CD4-positive, alpha-beta T cell treated with Interleukin-4 for 4 hours (primary cell): ENCODE measurements at regions not wholly inside any gene's neighbourhood (a gene's known extent, or its start where the extent isn't known, plus 50 kb on each side); places are given as distances from the start of the nearest gene placed in this dataset.

Experiments
- DNase-seq: peaks from one replicate; pipeline ENCODE4 v3.0.0-alpha.2; 2020

DNA sequence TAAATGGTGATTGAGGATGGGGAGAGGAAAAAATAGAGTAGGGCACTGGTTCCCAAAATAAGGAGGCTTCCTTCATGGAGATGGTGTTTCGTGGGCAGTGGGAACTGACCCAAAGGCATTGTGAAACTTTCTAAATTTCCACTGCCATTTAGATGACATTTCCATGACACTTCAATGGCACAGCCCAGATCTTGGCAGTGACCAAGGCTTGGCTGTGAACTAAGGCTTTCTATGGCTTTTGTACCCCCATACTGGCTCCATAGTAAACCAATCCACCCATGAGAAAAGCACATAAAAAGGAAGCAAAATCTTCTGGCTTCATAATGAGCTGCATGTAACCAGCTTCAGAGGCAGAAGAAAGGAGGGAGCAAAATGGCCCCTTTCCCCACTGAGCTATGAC lies 321.0 kb upstream of the TLE4 start:
- no peak for DNase-seq

DNA sequence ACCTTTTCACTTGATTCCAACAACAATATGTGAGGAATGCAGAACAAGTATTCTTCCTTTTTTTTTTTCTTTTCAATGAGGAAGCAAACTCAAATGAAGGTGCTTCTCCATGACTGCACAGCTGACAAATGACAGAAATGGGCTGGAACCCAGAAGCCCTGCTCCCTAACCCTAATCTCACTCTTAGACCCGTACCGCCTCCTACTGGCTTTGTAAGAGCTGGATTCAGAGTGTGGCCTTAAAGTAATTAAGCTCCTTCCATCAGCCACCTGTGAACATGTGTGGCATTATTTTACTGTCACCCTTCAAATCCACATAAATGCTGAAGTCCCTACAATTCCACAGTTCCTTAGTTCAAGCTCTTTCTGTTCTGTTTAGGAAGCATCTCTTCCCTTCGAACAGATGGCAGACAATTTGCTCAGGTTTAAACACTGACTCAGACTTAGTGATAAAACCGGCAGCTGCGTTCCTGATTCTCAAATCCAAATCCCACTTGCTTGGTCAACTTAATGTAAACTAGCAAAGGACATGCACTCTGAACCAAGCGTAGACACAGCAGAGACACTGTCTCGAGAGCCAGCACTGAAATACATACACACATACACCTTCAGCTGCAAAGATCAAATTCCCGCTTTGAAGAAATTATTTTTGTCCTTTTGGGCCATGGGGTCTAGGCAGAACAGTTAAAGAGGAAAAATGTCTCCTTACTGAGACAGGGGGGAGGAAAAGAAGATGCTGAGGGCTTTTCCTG lies 316.7 kb upstream of the TLE4 start:
- no peak for DNase-seq

DNA sequence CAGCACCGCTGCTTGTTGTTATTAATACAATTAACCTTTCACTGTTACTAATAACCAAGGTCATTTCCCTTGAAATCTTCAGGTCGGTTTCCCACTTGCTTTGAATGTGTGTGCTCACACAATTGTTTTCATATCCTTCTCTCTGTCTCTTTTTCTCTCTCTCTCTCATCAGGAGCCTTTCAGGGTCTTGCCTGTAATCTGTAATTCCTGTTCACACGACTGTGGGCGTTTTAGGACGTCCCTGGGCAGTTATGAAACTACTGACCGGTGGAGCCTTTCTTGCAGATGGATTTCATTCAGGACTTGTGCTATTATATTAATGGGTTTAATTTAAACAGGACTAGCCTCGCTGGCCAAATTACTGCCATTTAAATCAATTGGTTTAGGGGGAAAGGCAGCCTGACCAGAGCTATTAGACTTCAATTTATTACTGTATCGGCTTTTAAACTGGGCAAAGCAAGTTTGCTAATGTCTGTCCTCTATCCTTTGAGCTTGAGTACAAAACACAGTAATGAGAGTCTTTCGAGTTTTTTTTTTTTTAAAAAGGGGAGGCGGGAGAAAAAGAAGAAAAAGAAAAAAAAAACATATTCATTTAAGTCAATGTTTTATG lies 316.0 kb upstream of the TLE4 start:
- no peak for DNase-seq

DNA sequence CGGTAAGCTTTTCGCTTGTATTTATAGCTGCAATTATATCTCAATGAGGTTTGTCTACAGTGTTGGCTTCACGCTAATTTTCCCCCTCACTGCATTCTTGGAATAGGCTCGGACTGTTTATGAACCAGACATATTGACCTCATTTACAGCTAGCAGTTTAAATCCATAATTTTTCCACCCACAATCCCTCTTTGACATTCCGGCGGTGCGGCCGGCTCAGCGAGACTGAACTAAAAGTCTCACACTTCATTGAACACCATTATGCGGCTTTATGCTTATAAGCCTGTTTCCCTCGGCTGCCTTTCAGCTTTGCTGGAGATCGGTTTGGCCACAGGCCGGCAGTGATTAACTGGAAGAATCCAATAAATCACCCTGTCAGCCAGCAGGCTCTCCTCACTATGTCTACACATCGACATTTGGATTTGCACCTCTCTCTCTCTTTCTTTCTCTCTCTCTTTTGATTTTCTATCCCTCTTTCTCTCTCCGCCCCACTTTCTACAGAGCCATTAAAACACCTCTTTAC lies 315.0 kb upstream of the TLE4 start:
- DNase-seq, result no peak

DNA sequence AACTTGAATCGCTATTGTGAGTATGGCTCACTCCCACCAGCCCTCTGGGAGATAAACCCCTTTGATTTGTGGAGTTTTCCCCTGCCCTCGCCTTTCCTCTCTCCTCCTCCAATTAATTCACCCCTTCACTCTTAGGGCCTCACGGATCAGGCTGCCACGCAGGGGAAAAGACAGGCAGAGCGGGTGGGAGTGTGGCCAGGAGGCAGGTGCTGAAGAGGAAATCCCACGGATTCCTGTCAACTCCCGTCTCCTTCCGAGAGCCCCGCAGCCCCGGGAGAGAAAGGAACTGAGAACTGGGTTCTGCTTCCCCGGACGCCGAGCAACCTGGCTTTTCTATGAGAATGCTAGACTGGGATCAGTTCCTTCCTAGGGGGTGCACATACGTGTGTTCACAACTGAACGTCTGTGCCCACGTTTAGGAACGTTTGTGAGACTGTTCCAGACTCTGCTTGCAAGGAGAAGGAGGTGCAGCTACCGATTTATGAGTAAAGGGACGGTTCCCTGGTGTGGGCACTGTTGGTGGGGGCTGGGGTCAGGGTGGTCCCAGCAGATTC lies 314.5 kb upstream of the TLE4 start:
- DNase-seq, result no peak

DNA sequence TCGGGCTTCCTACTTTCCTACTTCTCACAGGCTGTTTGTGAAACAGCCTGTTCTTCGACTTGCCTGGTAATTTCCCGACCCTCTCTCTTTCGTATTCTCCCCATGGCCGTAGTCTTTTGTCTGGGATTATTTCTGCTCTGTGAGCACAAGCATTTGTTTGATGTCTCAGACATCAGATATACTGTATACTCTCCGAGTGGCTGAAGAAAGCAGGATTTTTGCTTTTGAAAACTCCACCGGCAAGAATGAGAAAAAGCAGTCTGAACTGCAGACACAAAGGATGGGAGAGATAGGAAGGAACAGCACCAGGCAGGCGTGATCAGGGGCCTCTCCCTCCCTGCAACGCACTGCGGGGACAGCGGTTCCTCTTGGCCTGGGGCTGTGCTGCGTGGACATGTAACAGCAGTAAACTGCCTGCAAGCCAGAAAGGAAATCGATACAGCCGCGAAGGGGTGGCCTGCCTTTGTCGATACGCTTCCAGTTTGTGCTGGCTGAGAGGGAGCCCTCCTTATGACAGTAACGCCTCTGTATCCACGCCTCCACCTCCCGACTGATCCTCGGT lies 313.9 kb upstream of the TLE4 start:
- no peak for DNase-seq

DNA sequence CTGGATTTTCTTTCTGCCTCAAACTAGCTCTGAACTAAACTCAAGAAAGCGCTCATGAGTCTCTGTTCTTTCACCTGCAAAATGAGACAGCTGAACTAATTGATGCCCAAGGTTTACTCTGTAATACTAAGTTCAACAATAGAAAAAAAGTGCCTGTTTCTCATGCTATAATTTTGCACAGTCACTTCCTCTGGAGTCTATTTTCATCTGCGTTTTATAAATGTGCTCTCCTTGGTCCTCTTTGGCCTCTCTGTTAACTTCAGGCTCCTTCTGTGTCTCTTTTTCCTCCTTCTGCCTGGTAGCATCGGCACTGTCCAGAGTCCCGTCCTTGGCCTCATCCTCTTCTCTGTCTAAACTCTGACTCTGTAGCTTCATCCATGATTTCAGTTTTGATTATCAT lies 311.9 kb upstream of the TLE4 start:
- no peak for DNase-seq

DNA sequence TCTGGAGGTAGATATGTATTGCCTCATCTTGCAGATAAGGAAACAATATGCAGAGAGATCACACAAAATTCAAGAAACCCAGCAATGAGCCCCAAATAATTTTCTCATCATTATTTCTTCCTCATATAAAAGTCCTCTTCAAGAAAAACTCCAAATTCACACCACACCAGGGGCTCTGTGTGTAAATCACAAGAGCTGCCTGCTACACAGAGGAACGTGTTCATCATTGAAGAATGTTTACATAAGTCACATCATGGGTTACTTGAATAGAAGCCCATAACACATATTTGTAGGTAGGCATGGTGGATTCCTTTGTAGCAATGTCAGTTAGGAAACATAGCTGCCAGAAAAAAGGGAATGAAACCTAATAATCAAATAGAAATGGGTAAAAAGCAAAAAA lies 308.1 kb upstream of the TLE4 start:
- DNase-seq, result no peak

DNA sequence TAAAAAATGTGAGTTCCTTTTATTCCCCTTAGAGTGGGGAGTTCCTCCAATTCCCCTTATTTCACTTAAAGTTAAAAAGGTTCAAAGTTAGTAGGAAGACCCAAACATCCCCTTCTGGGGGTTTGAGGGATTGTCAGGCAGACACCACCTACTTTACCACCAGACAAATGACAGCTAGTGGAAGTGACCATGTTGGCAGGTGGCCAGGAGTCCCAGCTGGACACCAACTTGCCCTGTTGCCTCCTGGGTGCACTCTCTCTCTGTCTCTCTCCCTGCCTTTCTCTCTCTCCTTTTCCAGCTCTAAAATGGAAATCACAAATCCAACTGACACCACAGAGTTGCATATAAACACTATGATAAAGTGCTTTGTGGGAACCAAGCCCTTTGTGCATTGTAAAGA lies 307.7 kb upstream of the TLE4 start:
- DNase-seq, result no peak

DNA sequence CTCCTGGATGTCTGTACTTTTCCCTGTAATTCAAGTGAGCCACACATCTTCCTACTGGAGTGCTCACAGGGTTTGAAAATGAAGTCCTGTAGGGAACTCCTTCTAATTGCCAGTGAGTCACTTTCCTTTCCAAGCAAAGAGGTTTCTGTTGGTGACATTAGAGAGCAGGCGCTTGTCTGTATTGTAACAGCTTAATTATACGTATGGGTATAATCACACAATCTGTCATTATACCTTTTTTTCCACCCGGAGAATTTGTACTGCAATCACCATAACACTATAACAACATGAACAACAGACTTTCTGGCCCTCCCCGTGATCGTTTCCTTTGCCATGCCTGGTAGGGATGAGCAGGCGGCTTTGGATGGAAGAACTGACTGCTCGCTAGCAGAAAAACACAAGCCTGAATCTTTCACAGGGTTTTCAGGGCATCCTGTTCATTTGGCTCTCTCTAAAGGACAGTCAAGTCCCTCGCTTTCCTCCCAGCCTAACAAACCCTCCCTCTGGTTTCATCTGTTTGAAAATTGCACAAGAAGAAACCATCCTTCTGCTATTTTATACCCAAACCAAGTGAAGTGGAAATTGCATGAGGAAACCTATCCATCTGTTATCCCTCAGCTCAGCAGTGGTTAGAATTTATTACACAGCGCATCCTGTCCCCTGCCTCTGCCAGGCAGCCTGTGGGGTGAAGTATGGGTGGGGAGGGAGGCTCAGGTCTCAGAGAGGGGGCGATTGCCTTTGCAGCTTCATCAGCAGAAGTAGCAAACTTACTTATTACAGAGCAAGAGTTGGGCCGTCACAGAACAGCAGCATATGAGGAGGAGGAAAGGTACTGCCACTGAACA lies 307.0 kb upstream of the TLE4 start:
- no peak for DNase-seq

DNA sequence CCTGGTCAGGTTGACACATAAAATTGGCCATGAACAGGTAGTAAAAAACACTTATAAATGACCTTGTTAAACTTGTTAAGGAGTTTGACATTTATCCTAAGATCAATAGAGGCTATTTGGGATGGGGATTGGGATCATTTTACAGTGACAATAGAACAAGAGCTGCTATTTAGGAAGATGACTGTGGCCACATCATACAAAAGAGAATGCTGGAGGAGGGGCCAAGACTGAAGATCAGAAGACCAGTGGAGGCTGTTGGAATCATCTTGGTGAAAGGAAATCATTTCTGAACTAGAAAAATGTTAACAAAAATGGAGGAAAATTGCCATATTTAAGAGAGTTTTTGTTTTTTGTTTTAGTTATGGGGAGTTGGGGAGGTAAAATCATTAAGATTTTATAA lies 304.8 kb upstream of the TLE4 start:
- DNase-seq, result no peak

DNA sequence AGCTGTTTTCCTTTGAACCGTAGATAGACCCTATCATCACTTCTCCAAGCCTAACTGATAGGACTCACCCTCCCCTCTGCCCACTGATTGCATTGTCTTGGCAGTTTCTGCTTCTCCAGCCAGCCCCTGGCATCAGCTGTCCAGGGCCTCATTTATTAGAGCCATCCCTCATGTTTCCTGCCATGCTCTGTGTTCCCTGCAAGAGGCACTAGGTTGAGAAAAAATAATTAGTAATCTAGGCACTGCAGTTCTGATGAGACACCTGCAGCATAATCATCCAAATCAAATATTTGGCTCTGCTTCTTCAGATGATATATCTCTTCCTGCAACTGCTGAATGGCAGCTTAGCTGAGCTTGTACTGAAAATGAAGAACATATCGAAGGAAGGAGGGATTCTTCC lies 303.0 kb upstream of the TLE4 start:
- no peak for DNase-seq

DNA sequence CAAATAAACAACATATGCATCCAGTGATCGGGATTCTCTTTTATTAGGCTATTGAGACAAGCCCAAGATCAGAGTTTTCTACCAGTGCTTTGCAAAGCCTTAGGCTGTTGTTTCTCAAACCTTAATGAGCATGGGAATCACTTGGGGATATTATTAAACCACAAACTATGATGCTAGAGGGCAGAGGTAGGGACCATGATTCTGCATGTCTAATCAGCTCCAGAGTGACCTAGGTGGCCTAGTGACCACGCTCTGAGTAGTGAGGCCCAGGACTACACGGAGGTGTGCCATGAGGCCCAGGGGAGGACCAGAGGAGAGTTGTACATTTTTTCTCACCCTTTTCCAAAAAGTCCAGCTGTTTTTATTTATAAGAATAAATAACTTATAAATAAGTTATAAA lies 298.5 kb upstream of the TLE4 start:
- no peak for DNase-seq

DNA sequence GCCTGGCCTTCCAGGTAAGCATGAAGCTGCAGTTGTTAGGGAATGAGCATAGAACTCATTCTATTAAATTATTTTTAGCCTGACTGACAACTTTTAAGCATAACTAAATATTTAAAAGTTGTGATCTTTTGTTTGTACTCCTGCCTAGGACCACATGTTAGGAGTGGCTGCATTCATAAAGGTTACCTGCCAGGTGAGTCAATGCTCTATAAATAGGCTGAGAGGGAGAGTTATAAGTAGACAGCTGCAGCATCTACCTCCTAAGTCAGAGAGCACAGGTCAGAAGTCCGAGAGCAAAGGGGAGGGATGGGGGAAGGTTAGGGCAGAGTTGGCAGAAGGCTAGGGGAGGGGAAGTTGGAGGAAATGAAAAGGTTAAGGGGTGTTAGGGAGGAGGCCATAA lies 292.4 kb upstream of the TLE4 start:
- DNase-seq, result no peak

DNA sequence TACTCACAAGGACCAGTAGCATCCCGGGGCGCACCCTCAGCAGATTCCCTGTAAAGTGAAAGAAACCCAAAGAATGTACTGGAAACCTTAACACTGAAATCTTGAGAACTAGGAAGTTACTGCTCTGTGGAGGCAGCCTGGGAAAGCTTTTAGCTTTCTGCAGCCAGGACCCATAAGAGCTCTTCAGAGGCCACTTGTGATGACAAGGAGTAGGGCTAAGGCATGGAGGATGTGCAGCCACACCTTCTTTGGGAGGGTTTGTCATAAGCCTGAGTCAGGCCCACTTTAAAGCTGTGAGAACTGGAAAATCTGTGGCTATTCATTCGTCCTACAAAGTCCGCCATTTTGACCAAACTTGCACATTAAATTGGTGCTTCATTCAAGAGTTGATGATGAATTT lies 291.1 kb upstream of the TLE4 start:
- DNase-seq, result no peak

DNA sequence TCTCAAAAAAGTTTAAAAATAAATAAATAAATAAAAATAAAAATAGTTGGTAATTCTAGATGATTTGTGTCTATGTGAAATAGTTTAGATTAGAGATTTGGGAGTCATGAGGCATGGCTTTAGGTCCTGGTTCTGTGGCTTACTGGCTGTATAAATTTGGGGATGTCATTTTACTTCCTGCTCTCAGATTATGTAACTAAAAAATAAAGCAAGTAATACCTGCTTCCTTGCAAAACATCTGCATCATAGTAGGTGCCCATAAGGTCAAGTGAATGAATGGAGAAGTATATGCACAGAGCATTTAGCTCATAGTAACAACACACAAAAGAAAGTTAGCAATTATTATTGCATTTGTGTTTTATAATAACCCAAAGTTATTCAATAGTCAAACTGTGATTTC lies 287.7 kb upstream of the TLE4 start:
- no peak for DNase-seq

DNA sequence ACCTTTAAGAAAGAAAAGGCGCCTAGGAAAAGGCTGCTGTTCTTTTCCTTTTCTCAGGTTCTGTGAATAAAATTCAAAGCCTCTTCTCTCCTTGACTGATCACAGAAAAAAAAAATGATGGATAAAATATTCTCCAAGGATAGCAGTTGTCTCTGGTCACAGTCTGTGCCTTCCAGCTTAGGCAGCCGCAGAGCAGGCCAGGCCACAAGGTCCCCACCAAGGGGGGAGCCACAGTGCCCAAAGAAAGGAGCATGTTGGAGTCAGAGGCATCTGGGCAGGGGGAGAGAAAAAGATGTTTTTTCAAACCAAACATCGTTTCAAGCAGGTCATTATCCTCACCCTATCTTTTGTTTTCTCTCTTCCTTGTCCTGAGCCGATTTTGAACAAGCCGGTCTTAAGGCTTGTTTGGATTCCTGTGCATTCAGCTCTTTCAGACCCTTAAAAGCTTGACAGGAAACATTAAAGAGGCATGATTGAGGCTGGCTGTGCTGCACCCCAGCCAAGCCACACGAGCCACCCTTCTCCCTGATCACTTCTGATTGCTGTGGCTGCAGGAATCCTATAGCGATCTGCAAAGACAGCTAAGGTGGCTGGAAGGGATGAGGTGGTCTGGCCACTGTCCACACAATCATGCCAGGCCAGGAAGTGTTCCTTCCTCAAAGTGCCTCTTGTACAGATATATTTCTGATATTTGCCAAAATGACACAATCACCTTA lies 284.6 kb upstream of the TLE4 start:
- DNase-seq, result no peak

DNA sequence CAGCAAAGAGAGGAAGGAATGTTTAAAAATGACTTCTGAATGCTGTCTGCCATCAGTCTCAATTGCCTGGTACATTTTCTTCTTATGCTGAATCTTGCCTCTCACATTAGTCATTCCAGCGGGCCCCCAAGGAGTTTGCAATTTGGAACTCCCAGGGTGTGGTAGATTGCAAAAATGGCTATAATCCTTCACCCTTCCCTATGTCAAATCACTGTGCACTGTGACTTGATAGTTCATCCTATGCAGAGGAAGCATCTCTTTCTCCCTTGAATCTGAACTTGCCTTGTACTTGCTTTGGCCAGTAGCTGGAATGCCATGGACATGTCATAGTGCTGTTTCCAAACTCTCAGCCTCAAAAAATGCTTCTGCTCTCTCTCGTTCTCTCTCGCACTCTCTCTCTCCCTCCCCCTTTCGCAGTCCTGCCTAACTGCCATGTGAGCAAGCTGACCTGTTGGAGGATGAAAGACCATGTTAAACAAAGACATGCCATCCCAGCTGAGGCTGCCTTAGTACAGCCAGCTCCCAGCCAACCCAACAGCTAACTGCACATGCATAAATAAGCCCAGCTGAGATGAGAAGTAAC lies 284.0 kb upstream of the TLE4 start:
- no peak for DNase-seq

DNA sequence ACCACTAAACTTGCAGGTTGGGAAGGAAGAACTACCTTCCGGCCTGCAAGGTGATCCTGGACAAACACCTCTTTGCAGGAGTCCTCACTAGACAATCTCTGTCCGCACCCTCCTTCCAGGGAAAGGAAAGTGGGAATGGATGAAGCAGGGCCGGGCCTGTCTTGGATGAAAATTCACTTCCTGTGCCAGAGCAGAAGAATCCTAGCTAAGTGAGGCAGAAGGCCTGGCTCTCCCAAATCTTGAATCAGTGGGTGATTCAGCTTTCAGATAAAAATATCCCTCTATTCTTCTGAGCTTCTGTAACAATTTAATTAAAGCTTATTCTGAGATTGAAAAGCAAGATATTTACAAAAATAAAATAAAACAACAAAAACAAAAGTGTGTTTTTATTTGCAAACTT lies 281.9 kb upstream of the TLE4 start:
- no peak for DNase-seq

DNA sequence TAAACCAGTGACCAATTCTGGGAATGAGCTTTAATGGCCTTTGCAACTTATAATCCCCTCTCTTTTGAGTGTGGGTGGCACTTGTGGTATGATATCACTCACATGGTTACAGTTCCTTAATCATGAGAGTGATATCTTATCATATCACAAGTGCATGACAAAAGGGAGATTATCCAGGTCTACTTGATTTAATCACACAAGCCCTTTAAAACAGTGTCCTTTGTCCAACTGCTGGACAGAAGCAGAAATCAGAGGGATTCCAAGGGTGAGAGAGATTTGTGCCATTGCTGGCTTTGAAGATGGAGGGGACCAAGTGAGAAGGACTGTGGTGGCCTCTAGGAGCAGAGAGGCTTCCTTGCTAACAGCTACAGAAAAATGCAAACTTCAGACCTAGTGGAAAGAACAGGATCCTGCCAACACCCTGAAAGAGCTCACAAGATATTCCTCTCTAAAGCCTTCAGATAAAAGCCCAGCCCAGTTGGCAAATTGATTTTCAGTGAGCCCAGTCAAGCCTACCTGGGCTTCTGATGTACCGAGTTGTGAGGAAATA lies 279.0 kb upstream of the TLE4 start:
- DNase-seq, result no peak

DNA sequence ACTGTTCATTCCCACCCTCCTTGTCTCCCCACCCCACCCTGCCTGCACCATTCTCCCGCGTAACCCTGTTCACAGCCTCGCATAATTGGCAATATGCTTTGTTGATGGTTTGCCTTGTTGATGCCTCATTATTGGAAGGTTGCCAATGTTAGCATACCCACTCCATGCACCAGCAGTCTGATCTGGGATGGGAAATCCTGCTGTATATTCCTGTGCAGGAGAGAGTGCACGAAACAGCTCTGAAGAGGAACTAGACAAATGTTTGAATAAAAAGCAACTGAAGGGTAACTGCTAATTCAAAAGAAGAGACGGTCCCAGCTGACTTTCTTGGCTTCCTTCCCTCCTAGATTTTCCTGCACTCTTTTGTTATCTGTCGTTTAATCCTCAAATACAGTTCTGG lies 271.7 kb upstream of the TLE4 start:
- DNase-seq, result no peak

DNA sequence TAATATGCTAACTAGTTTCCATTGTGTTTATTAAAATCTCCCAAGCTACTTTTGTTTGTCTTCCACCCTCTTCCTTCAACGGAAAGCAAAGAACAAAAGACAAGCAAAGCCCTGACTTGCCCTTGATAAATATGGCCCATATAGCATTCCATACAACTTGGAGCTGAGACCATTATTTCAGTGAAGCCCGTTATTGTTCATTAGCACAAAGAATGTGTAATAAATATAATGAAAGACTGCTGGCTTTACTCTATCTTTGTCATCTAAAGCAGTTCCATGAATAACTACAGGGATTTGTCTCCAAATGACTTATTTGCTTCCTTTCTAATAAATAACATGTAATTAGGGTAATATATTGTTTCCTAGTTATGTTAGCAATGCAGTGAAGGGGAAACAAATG lies 270.7 kb upstream of the TLE4 start:
- no peak for DNase-seq
